SKM-1 treated with dmso at 0.1 percent for 144 hours (cell line): ENCODE measurements at regions not wholly inside any gene's neighbourhood (a gene's known extent, or its start where the extent isn't known, plus 50 kb on each side); places are given as distances from the start of the nearest gene placed in this dataset.
"Not testable (repeated sequence)": the region's sequence is repeated elsewhere in the genome, so short reads cannot be mapped to it uniquely, and the experiment has no call there.

ENCODE experiments used
- DNase-seq: peaks from one replicate; lab custom pipeline; 2025; ENCODE audit not compliant: unreplicated experiment; lab: John Stamatoyannopoulos, UW

GRCh38 chr20:16863303-16863702 is 115.1 kb downstream of the OTOR start:
- no peak for DNase-seq

- DNase-seq = peak; percentile 1
These were observed 115.9 kb downstream of the OTOR start for GRCh38 chr20:16864069-16864468.

GRCh38 chr20:16864963-16865362 is 116.8 kb downstream of the OTOR start:
- no peak for DNase-seq

- DNase-seq = no peak
These were observed 117.2 kb downstream of the OTOR start for GRCh38 chr20:16865406-16865805.

GRCh38 chr20:16873124-16873523 is 125.0 kb downstream of the OTOR start:
- DNase-seq = not testable (repeated sequence)

GRCh38 chr20:16877053-16877554 is 128.9 kb downstream of the OTOR start:
- DNase-seq = no peak

GRCh38 chr20:16885746-16886145 is 137.6 kb downstream of the OTOR start:
- no peak for DNase-seq

GRCh38 chr20:16898433-16898832 is 150.3 kb downstream of the OTOR start:
- no peak for DNase-seq

GRCh38 chr20:16902662-16903061 is 154.5 kb downstream of the OTOR start:
- no peak for DNase-seq

GRCh38 chr20:16904751-16905150 is 156.6 kb downstream of the OTOR start:
- DNase-seq = no peak

GRCh38 chr20:16914277-16914676 is 166.1 kb downstream of the OTOR start:
- no peak for DNase-seq

- no peak for DNase-seq
These were observed 168.0 kb downstream of the OTOR start for GRCh38 chr20:16916165-16916564.

GRCh38 chr20:16917636-16918035 is 169.5 kb downstream of the OTOR start:
- DNase-seq = no peak

GRCh38 chr20:16918366-16918765 is 170.2 kb downstream of the OTOR start:
- no peak for DNase-seq

GRCh38 chr20:16919841-16920240 is 171.7 kb downstream of the OTOR start:
- no peak for DNase-seq

GRCh38 chr20:16922834-16923233 is 174.7 kb downstream of the OTOR start:
- DNase-seq = no peak

GRCh38 chr20:16926626-16927430 is 178.7 kb downstream of the OTOR start:
- no peak for DNase-seq

- DNase-seq = no peak
These were observed 181.6 kb downstream of the OTOR start for GRCh38 chr20:16929756-16930155.

GRCh38 chr20:16930656-16931055 is 182.5 kb downstream of the OTOR start:
- no peak for DNase-seq

- DNase-seq = no peak
These were observed 190.9 kb downstream of the OTOR start for GRCh38 chr20:16939051-16939450.

GRCh38 chr20:16940701-16941100 is 192.5 kb downstream of the OTOR start:
- DNase-seq = no peak

- no peak for DNase-seq
These were observed 193.9 kb downstream of the OTOR start for GRCh38 chr20:16942051-16942450.

- DNase-seq = no peak
These were observed 194.6 kb downstream of the OTOR start for GRCh38 chr20:16942756-16943155.
